K562 (cell line): ENCODE measurements at regions not wholly inside any gene's neighbourhood (a gene's known extent, or its start where the extent isn't known, plus 50 kb on each side); places are given as distances from the start of the nearest gene placed in this dataset.

Source experiments
- ATAC-seq: fragments of 200-7000 bp; cut with Tn5 transposase; 3 replicates; pipeline ENCODE4 v1.9.1; 2020; ENCODE audit warnings: moderate library complexity
- BruUV-seq: library from RNA; stranded (reverse); fragments of 400-500 nt; replicated peaks from 2 replicates; lab custom pipeline; 2021; lab: Mats Ljungman, UMichigan
- CTCF ChIA-PET: fragments of 300-600 bp; formaldehyde crosslinking; extraction: SDS; loops from one replicate; lab custom pipeline; 2021; ENCODE audit warnings: low intra/inter-chr PET ratio; lab: Yijun Ruan, JAX
- POLR2A ChIA-PET: fragments of 300-600, 350-650 bp; sonication (Branson Sonifier 250); formaldehyde crosslinking; extraction: SDS; loops from one replicate; lab custom pipeline; 2021; ENCODE audit warnings: antibody characterized with exemption, inconsistent platforms; lab: Yijun Ruan, JAX
- DNase-seq, 4 experiments: peaks; one replicate each; pipeline versions ENCODE4 v3.0.0 to v3.0.0-alpha.2; 2011 to 2018; ENCODE audit warnings: low spot score in 3 of 4, mixed read lengths in 3 of 4; ENCODE audit errors: extremely low read depth in 1 of 4
- FAIRE-seq: peaks from 2 replicates; lab custom pipeline; 2011; peaks lifted over from hg19 to GRCh38; lab: Jason Lieb, UNC
- H2AFZ ChIP-seq: 2 replicates; pipeline ENCODE4 v1.6.0; 2011; ENCODE audit warnings: low read depth, low read length, control low read depth, inconsistent platforms
- H3K27ac ChIP-seq: fragments of 200-600 bp; 3 replicates; pipeline ENCODE4 v1.8.0; 2011; ENCODE audit warnings: low read depth, mild to moderate bottlenecking, control low read depth, inconsistent platforms, low read length, moderate library complexity, mixed read lengths; ENCODE audit errors: extremely low read depth
- H3K27me3 ChIP-seq, 2 experiments: fragments of 300-600 bp in 1 of 2; 2 replicates in 1 of 2; 3 replicates in 1 of 2; pipeline versions ENCODE4 v1.6.0 to v1.8.0; 2011; ENCODE audit warnings: inconsistent platforms in 2 of 2, low read length in 2 of 2, mild to moderate bottlenecking in 1 of 2, mixed read lengths in 1 of 2, moderate library complexity in 1 of 2; ENCODE audit not compliant: control insufficient read depth in 2 of 2, insufficient read depth in 2 of 2
- H3K36me3 ChIP-seq: fragments of 300-600 bp; 3 replicates; pipeline ENCODE4 v1.8.0; 2011; ENCODE audit warnings: mild to moderate bottlenecking, low read length, inconsistent platforms; ENCODE audit not compliant: control insufficient read depth, insufficient read depth
- H3K4me1 ChIP-seq, 2 experiments: fragments of 200-600 bp in 1 of 2; replicated peaks in 1 of 2; 2 replicates in 1 of 2; 3 replicates in 1 of 2; pipeline versions ENCODE4 v1.5.1 to v1.8.0; 2011; ENCODE audit warnings: inconsistent platforms in 2 of 2, low read length in 2 of 2, mild to moderate bottlenecking in 1 of 2, mixed read lengths in 1 of 2, moderate library complexity in 1 of 2; ENCODE audit not compliant: control insufficient read depth in 2 of 2, insufficient read depth in 2 of 2
- H3K4me2 ChIP-seq: 2 replicates; pipeline ENCODE4 v1.6.1; 2011; ENCODE audit warnings: low read length, control low read depth, inconsistent platforms, mixed read lengths; ENCODE audit not compliant: insufficient read depth
- H3K4me3 ChIP-seq: fragments of 200-600 bp; sonication (generic), shearing (Covaris generic); 2 replicates; pipeline ENCODE4 v1.5.1; 2016; ENCODE audit warnings: control low read depth, inconsistent platforms
- H3K79me2 ChIP-seq: fragments of 200-600 bp; 3 replicates; pipeline ENCODE4 v1.8.0; 2011; ENCODE audit warnings: low read length, inconsistent platforms; ENCODE audit not compliant: control insufficient read depth, insufficient read depth
- H3K9ac ChIP-seq, 2 experiments: 2 replicates each; pipeline versions ENCODE4 v1.6.0 to v1.6.1; 2011; ENCODE audit warnings: low read depth in 2 of 2, low read length in 2 of 2, control low read depth in 1 of 2, inconsistent platforms in 1 of 2, mild to moderate bottlenecking in 1 of 2, mixed read lengths in 1 of 2; ENCODE audit not compliant: insufficient read depth in 1 of 2
- H3K9me1 ChIP-seq: one replicate; pipeline ENCODE4 v1.6.0; 2011; ENCODE audit warnings: inconsistent platforms, mild to moderate bottlenecking, low read length, moderate library complexity; ENCODE audit not compliant: control insufficient read depth, insufficient read depth
- H3K9me3 ChIP-seq: replicated peaks from 2 replicates; pipeline ENCODE4 v1.5.1; 2011; ENCODE audit warnings: low read depth, low read length, inconsistent platforms; ENCODE audit not compliant: control insufficient read depth, insufficient read depth
- H4K20me1 ChIP-seq: replicated peaks from 2 replicates; pipeline ENCODE4 v1.6.1; 2011; ENCODE audit warnings: low read length, inconsistent platforms, mixed read lengths; ENCODE audit not compliant: control insufficient read depth, insufficient read depth
- ARNT ChIP-seq, 2 experiments: fragments of 450-650 bp; IDR thresholded peaks; 2 replicates each; pipeline ENCODE4 v1.6.1; 2016; ENCODE audit warnings: mild to moderate bottlenecking in 1 of 2
- ATF1 ChIP-seq, 2 experiments: fragments of 450-650 bp in 1 of 2; IDR thresholded peaks; 2 replicates each; pipeline ENCODE4 v1.6.1; 2016; ENCODE audit warnings: missing compliant biosample characterization in 1 of 2, missing genetic modification characterization in 1 of 2
- IRF9 ChIP-seq: fragments of 450-650 bp; IDR thresholded peaks from 2 replicates; pipeline ENCODE4 v1.6.1; 2016; ENCODE audit warnings: missing biosample characterization, missing genetic modification characterization
- KDM1A ChIP-seq, 2 experiments: fragments of 450-650 bp; IDR thresholded peaks; 2 replicates each; pipeline ENCODE4 v1.6.1; 2016; ENCODE audit warnings: mild to moderate bottlenecking in 2 of 2
- SAP30 ChIP-seq: fragments of 200-600 bp; sonication (generic); IDR thresholded peaks from 2 replicates; pipeline ENCODE4 v1.6.1; 2012; ENCODE audit warnings: borderline replicate concordance, low read depth, mild to moderate bottlenecking, moderate library complexity, low read length, control low read depth, inconsistent platforms; ENCODE audit not compliant: insufficient read depth, poor library complexity, severe bottlenecking
- SNAPC5 ChIP-seq: fragments of 250-450 bp; sonication (Bioruptor Pico); IDR thresholded peaks from 2 replicates; pipeline ENCODE4 v1.8.0; 2021; ENCODE audit warnings: moderate library complexity, mild to moderate bottlenecking, inconsistent platforms
- STAG1 ChIP-seq: sonication (generic); formaldehyde crosslinking; IDR thresholded peaks from 2 replicates; pipeline ENCODE4 v1.5.0; 2020; ENCODE audit warnings: missing genetic modification reagents, borderline replicate concordance
- STAT5A ChIP-seq: IDR thresholded peaks from 2 replicates; pipeline ENCODE4 v1.6.1; 2012; ENCODE audit warnings: low read length, inconsistent platforms, borderline replicate concordance
- TAF7 ChIP-seq: fragments of 450-650 bp; IDR thresholded peaks from 2 replicates; pipeline ENCODE4 v1.6.1; 2016; ENCODE audit warnings: missing genetic modification characterization, missing compliant biosample characterization
- ZEB2 ChIP-seq: fragments of 450-650 bp; IDR thresholded peaks from 2 replicates; pipeline ENCODE4 v1.6.1; 2016
- ZNF41 ChIP-seq: fragments of 250-450 bp; sonication (Bioruptor Pico); conservative IDR thresholded peaks from 2 replicates; pipeline ENCODE4 v1.4.0; 2020; ENCODE audit warnings: mild to moderate bottlenecking
- ZNF699 ChIP-seq: fragments of 250-450 bp; sonication (Bioruptor Pico); IDR thresholded peaks from 2 replicates; pipeline ENCODE4 v1.8.0; 2021; ENCODE audit warnings: mild to moderate bottlenecking, moderate library complexity; ENCODE audit not compliant: insufficient replicate concordance
- WGBS: fragments of 100-300 bp; shearing (Covaris generic); methylation state at CpG from one replicate; pipeline ENCODE4 v1.1.6; 2016; ENCODE audit warnings: low coverage, mixed read lengths; ENCODE audit not compliant: insufficient coverage; ENCODE audit errors: missing lambda C conversion rate; 5-methylcytosine and 5-hydroxymethylcytosine counted together
- in situ Hi-C: fragments of 300-500 bp; cut with MboI; formaldehyde crosslinking; loops from 4 replicates; pipeline ENCODE4 v1.15.0; 2018; ENCODE audit warnings: inconsistent platforms, mixed read lengths
- intact Hi-C: fragments of 100-400 bp; cut with micrococcal nuclease; formaldehyde crosslinking; loops from 2 replicates; pipeline ENCODE4 v1.14.2; 2022
- TF ChIP-seq, protein P1 (sequence below): sonication (generic); formaldehyde crosslinking; IDR thresholded peaks from 2 replicates; pipeline ENCODE4 v1.8.0; 2022; ENCODE audit warnings: mild to moderate bottlenecking, low read depth, missing genetic modification reagents
- TF ChIP-seq, protein P2 (sequence below): sonication (generic); formaldehyde crosslinking; IDR thresholded peaks from 2 replicates; pipeline ENCODE4 v1.8.0; 2022; ENCODE audit warnings: mild to moderate bottlenecking, missing genetic modification reagents
- TF ChIP-seq, protein P3 (sequence below), 2 experiments: fragments of 150-350 bp in 1 of 2; IDR thresholded peaks; 2 replicates each; pipeline ENCODE4 v1.6.1; 2012 to 2016; ENCODE audit warnings: low read depth in 2 of 2, low read length in 2 of 2, mild to moderate bottlenecking in 1 of 2, moderate library complexity in 1 of 2

DNA sequence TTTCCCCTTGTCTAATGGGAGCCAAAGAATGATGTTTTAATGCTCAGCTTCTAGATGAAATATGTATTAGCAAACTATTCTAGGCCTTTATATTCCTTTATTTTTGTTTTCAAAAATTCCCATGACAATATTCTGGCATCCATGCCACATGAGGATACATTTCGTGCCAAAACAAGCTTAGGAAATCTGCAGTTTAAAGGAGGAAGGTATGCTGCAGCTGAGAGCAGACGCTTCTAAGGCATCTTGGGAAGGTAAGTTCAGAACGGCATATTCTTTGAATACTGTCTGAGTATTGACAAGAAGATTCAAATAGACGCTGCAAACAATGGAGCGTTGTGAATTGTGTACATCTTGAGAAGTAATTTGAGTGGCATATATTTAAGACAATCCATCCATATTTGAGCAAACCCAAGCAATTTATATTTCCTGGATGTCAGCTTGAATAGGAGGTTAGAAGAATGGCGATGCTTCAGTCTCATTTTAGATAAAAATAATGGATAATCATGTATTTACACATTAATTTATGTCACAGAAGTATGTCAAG is 158.6 kb downstream of the RAP2B start (continued):
- no peak for TF ChIP-seq IRF9 (tag)
- no peak for TF ChIP-seq ZNF41 (CRISPR knock-in tag)
- TF ChIP-seq, protein P1, sequence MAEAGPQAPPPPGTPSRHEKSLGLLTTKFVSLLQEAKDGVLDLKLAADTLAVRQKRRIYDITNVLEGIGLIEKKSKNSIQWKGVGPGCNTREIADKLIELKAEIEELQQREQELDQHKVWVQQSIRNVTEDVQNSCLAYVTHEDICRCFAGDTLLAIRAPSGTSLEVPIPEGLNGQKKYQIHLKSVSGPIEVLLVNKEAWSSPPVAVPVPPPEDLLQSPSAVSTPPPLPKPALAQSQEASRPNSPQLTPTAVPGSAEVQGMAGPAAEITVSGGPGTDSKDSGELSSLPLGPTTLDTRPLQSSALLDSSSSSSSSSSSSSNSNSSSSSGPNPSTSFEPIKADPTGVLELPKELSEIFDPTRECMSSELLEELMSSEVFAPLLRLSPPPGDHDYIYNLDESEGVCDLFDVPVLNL, result no peak
- TF ChIP-seq TAF7 (tag), result no peak
- TF ChIP-seq SNAPC5 (CRISPR knock-in tag), result no peak
- no peak for TF ChIP-seq ZEB2

- Histone ChIP-seq H3K36me3 (no peaks in the 10 kb centered on the region), H2AFZ (no peak overlapping the region), H3K79me2 (no peaks in the 10 kb centered on the region), H3K4me2 (no peak overlapping the region), H3K4me1 (no peaks in the 10 kb centered on the region), H4K20me1 (no peaks in the 10 kb centered on the region), H3K9me1 (no peaks in the 10 kb centered on the region), H3K9ac (no peak overlapping the region), H3K9me3 (no peaks in the 10 kb centered on the region), H3K27me3 (no peaks in the 10 kb centered on the region), H3K27ac (no peak overlapping the region), H3K4me3 (no peak overlapping the region)
- BruUV-seq, result no TSS peak
- in situ Hi-C loops, result no loop called here
- no peak for DNase-seq
- no peak for FAIRE-seq
- TF ChIP-seq, protein P2, sequence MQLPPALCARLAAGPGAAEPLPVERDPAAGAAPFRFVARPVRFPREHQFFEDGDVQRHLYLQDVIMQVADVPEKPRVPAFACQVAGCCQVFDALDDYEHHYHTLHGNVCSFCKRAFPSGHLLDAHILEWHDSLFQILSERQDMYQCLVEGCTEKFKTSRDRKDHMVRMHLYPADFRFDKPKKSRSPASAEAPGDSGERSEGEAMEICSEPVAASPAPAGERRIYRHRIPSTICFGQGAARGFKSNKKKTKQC, result no peak
- TF ChIP-seq ARNT (IDR thresholded peaks at IDR 0.05), result no peak
- no peak for TF ChIP-seq ATF1 (CRISPR knock-in tag; IDR thresholded peaks at IDR 0.05)
- TF ChIP-seq ATF1 (tag; IDR thresholded peaks at IDR 0.05), result no peak
- no peak for TF ChIP-seq STAT5A
- TF ChIP-seq KDM1A (IDR thresholded peaks at IDR 0.05), result no peak
- TF ChIP-seq ZNF699 (CRISPR knock-in tag), result no peak
- TF ChIP-seq, protein P3, sequence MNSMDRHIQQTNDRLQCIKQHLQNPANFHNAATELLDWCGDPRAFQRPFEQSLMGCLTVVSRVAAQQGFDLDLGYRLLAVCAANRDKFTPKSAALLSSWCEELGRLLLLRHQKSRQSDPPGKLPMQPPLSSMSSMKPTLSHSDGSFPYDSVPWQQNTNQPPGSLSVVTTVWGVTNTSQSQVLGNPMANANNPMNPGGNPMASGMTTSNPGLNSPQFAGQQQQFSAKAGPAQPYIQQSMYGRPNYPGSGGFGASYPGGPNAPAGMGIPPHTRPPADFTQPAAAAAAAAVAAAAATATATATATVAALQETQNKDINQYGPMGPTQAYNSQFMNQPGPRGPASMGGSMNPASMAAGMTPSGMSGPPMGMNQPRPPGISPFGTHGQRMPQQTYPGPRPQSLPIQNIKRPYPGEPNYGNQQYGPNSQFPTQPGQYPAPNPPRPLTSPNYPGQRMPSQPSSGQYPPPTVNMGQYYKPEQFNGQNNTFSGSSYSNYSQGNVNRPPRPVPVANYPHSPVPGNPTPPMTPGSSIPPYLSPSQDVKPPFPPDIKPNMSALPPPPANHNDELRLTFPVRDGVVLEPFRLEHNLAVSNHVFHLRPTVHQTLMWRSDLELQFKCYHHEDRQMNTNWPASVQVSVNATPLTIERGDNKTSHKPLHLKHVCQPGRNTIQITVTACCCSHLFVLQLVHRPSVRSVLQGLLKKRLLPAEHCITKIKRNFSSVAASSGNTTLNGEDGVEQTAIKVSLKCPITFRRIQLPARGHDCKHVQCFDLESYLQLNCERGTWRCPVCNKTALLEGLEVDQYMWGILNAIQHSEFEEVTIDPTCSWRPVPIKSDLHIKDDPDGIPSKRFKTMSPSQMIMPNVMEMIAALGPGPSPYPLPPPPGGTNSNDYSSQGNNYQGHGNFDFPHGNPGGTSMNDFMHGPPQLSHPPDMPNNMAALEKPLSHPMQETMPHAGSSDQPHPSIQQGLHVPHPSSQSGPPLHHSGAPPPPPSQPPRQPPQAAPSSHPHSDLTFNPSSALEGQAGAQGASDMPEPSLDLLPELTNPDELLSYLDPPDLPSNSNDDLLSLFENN (IDR thresholded peaks at IDR 0.05; ENCODE audit: low read depth in 2 of 2, low read length in 2 of 2), result no peak
- no peak for TF ChIP-seq SAP30
- no peak for TF ChIP-seq STAG1 (CRISPR knock-in tag)
- POLR2A ChIA-PET, result no interaction called here
- CTCF ChIA-PET, result no interaction called here
- intact Hi-C loops, result no loop called here
- 14% methylated on average over 2 of the region's 2 CpGs for WGBS
- ATAC-seq, result no peak
Measured at GRCh38 chr3:153328690-153329089, 166.7 kb downstream of the RAP2B start.
